HG03565 (cell line): ENCODE measurements at regions not wholly inside any gene's neighbourhood (a gene's known extent, or its start where the extent isn't known, plus 50 kb on each side); places are given as distances from the start of the nearest gene placed in this dataset.

Experiments used
- ATAC-seq: cut with Tn5 transposase; IDR thresholded peaks from one replicate; pipeline ENCODE4 v1.9.1; 2021; ENCODE audit warnings: mild to moderate bottlenecking, moderate library complexity; ENCODE audit not compliant: unreplicated experiment

- no peak for ATAC-seq
Observed at GRCh38 chr10:59079386-59080226, 96.8 kb upstream of the PHYHIPL start.

GRCh38 chr10:59082249-59082648 is 94.2 kb upstream of the PHYHIPL start:
- no peak for ATAC-seq

- no peak for ATAC-seq
Observed at GRCh38 chr10:59085054-59085453, 91.4 kb upstream of the PHYHIPL start.

- no peak for ATAC-seq
Observed at GRCh38 chr10:59085711-59086502, 90.5 kb upstream of the PHYHIPL start.

GRCh38 chr10:59087486-59087885 is 89.0 kb upstream of the PHYHIPL start:
- no peak for ATAC-seq

- no peak for ATAC-seq
Observed at GRCh38 chr10:59088912-59089573, 87.4 kb upstream of the PHYHIPL start.

GRCh38 chr10:59090817-59091622 is 85.4 kb upstream of the PHYHIPL start:
- ATAC-seq = no peak

- ATAC-seq = no peak
Observed at GRCh38 chr10:59093461-59093860, 83.0 kb upstream of the PHYHIPL start.

- no peak for ATAC-seq
Observed at GRCh38 chr10:59096631-59097030, 79.8 kb upstream of the PHYHIPL start.

- ATAC-seq = no peak
Observed at GRCh38 chr10:59098387-59098786, 78.1 kb upstream of the PHYHIPL start.

GRCh38 chr10:59098831-59099452 is 77.5 kb upstream of the PHYHIPL start:
- no peak for ATAC-seq

- ATAC-seq = no peak
Observed at GRCh38 chr10:59099481-59099880, 77.0 kb upstream of the PHYHIPL start.

- ATAC-seq = no peak
Observed at GRCh38 chr10:59102394-59102793, 74.0 kb upstream of the PHYHIPL start.

- ATAC-seq = no peak
Observed at GRCh38 chr10:59104186-59104585, 72.3 kb upstream of the PHYHIPL start.

- peak; percentile 54 for ATAC-seq
Observed at GRCh38 chr10:59106441-59106840, 70.0 kb upstream of the PHYHIPL start.

- no peak for ATAC-seq
Observed at GRCh38 chr10:59107147-59107546, 69.3 kb upstream of the PHYHIPL start.

- ATAC-seq = no peak
Observed at GRCh38 chr10:59108296-59108870, 68.1 kb upstream of the PHYHIPL start.

- ATAC-seq = no peak
Observed at GRCh38 chr10:59108886-59109288, 67.6 kb upstream of the PHYHIPL start.

GRCh38 chr10:59109826-59110225 is 66.6 kb upstream of the PHYHIPL start:
- ATAC-seq = no peak

GRCh38 chr10:59124187-59124586 is 52.3 kb upstream of the PHYHIPL start:
- no peak for ATAC-seq
